RWPE1 (cell line): ENCODE measurements at regions not wholly inside any gene's neighbourhood (a gene's known extent, or its start where the extent isn't known, plus 50 kb on each side); places are given as distances from the start of the nearest gene placed in this dataset.

Source experiments
- CTCF ChIA-PET: fragments of 350-600 bp; sonication (Branson Sonifier 250); formaldehyde crosslinking; extraction: SDS; loops from one replicate; lab custom pipeline; 2021; lab: Yijun Ruan, JAX
- POLR2A ChIA-PET: fragments of 400-600 bp; formaldehyde crosslinking; extraction: SDS; loops from one replicate; lab custom pipeline; 2020; ENCODE audit warnings: antibody characterized with exemption; ENCODE audit not compliant: low non-redundant PET; lab: Yijun Ruan, JAX
- DNase-seq: peaks from one replicate; pipeline ENCODE4 v3.0.0; 2012; ENCODE audit warnings: low spot score
- H3K27ac ChIP-seq: fragments of 450-650 bp; 2 replicates; pipeline ENCODE4 v1.5.1; 2017
- TF ChIP-seq, protein P1 (sequence below): fragments of 450-650 bp; conservative IDR thresholded peaks from 2 replicates; pipeline ENCODE4 v1.5.1; 2017; ENCODE audit warnings: low read depth, mild to moderate bottlenecking

DNA sequence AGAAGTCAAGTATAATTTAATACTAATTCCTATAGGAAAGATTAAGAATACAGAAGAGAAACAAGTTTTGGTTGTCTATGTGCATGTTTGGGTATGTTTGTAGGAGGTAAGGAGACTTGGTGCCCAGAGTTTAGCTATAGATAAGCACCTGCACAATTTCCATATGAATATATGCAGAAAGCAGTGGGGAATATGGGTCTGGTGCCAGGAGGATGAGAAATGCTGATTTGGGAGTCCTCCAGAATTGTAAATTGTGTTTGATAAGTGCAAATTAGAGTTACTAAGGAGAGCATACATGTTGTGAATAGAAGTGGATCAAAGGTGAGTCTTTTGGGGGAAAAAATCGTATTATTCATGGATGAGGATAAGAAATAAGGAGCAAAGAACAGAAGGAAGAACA, 653.1 kb downstream of the EFNA5 start:
- TF ChIP-seq, protein P1, sequence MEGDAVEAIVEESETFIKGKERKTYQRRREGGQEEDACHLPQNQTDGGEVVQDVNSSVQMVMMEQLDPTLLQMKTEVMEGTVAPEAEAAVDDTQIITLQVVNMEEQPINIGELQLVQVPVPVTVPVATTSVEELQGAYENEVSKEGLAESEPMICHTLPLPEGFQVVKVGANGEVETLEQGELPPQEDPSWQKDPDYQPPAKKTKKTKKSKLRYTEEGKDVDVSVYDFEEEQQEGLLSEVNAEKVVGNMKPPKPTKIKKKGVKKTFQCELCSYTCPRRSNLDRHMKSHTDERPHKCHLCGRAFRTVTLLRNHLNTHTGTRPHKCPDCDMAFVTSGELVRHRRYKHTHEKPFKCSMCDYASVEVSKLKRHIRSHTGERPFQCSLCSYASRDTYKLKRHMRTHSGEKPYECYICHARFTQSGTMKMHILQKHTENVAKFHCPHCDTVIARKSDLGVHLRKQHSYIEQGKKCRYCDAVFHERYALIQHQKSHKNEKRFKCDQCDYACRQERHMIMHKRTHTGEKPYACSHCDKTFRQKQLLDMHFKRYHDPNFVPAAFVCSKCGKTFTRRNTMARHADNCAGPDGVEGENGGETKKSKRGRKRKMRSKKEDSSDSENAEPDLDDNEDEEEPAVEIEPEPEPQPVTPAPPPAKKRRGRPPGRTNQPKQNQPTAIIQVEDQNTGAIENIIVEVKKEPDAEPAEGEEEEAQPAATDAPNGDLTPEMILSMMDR, result no peak
- POLR2A ChIA-PET, result no interaction called here

DNA sequence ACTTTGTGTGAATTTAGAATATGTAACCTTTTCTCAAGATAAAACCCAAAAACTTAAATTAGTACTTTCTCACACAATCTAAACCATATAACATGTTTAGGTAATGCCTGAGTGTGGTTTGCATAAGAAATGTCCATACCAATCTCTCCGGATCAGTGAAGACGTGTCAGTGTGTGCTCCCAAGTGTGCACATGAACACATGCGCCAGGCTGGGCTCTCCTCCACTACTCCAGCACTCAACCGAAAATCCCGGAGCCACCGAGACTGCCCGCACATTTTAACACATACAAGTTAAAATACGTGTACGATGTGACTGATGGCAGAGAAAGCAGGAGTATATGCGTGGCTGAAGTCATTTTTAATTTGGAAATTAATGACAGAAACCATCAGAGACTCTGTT, 658.4 kb downstream of the EFNA5 start:
- ChIA-PET POLR2A (no interaction called here), CTCF (interaction anchor here (0.6 kb wide), 2 partner anchors 10 to 85 kb away, joined by 3 read pairs; no protein-coding TSS in a partner anchor)
- no peak for DNase-seq
- TF ChIP-seq, protein P1, result no peak
- H3K27ac ChIP-seq, result no peak overlapping the region

More for the DNA sequence above, 653.1 kb downstream of the EFNA5 start:
- CTCF ChIA-PET, result no interaction called here
- H3K27ac ChIP-seq, result no peak overlapping the region
- DNase-seq, result no peak

DNA sequence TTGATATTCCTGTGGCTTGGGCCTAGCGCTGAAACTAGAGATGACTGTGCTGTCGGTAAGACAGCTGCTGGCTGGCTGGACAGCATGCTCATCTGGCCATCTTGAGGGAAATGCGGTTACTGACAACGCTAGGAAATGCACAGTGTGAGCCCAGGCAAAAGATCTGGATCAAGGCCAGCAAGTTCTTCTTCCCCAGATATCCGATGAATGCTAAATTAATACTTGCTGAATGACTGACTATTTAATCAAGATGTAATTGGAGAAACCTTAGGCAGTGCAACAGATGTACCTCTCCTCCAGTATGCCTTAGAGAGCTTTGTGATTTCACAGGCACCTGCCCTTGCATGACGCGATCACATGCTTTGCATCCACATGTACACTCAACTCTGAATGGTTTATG, 659.1 kb downstream of the EFNA5 start:
- CTCF ChIA-PET, result no interaction called here
- DNase-seq, result no peak
- TF ChIP-seq, protein P1, result no peak
- POLR2A ChIA-PET, result no interaction called here
- H3K27ac ChIP-seq, result no peak overlapping the region

DNA sequence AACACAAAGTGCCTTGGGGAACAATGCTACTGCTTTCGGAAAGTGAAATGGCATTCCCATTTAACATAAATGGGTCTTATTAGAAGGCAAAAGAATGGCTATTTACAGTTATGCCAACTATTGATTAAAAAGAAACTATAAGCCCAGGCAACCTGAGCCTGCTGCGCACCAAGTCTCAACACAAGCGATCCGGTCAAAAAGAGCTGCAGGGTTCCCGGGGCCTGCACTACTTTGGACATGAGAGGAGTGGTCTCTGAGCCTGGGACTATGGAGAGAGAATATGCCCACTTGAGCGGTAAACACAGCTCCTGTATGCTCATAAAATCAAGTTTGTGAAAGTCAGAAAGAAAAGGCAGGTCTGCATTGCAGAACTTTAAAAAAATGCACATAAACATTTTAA, 660.7 kb downstream of the EFNA5 start:
- no peak overlapping the region for H3K27ac ChIP-seq
- TF ChIP-seq, protein P1, result no peak
- DNase-seq, result no peak
- CTCF ChIA-PET, result no interaction called here
- POLR2A ChIA-PET, result no interaction called here

DNA sequence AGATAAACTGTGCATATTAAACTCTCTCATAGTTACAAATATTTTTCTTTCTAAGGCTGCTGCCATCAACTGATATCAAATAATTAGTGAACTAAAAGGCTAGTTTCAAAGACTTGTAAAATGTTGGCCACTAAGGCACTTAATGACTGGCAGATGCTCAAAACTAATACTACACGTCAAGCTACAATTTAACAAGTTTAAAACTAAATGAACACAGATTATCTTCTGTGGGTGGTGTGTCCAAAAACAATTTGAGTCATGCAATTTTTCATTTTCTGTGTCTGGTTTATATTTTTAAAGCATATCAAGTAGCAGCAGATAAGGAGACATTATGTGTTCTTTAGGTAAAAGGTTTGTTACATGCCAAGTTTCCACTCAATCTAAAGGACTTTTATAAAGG, 665.1 kb downstream of the EFNA5 start:
- CTCF ChIA-PET, result interaction anchor here (0.6 to 0.7 kb wide), 2 partner anchors 553 to 669 kb away, joined by 3 read pairs; no protein-coding TSS in a partner anchor
- DNase-seq, result no peak
- TF ChIP-seq, protein P1, result no peak
- POLR2A ChIA-PET, result no interaction called here
- no peak overlapping the region for H3K27ac ChIP-seq

GRCh38 chr5:107005161-107005560, 665.6 kb downstream of the EFNA5 start:
- DNase-seq, result no peak
- ChIA-PET CTCF (no interaction called here), POLR2A (no interaction called here)
- TF ChIP-seq, protein P1, result no peak
- no peak overlapping the region for H3K27ac ChIP-seq
